ENCODE measurements at regions not wholly inside any gene's neighbourhood (a gene's known extent, or its start where the extent isn't known, plus 50 kb on each side); places are given as distances from the start of the nearest gene placed in this dataset.
"Not testable (repeated sequence)": the region's sequence is repeated elsewhere in the genome, so short reads cannot be mapped to it uniquely, and the experiment has no call there.

- TF ChIP-seq, protein P1, sequence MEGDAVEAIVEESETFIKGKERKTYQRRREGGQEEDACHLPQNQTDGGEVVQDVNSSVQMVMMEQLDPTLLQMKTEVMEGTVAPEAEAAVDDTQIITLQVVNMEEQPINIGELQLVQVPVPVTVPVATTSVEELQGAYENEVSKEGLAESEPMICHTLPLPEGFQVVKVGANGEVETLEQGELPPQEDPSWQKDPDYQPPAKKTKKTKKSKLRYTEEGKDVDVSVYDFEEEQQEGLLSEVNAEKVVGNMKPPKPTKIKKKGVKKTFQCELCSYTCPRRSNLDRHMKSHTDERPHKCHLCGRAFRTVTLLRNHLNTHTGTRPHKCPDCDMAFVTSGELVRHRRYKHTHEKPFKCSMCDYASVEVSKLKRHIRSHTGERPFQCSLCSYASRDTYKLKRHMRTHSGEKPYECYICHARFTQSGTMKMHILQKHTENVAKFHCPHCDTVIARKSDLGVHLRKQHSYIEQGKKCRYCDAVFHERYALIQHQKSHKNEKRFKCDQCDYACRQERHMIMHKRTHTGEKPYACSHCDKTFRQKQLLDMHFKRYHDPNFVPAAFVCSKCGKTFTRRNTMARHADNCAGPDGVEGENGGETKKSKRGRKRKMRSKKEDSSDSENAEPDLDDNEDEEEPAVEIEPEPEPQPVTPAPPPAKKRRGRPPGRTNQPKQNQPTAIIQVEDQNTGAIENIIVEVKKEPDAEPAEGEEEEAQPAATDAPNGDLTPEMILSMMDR (conservative IDR thresholded peaks at IDR 0.05; ENCODE audit: low read depth) = no peak
- ChIA-PET CTCF (interaction anchor here (0.6 kb wide), 1 partner anchor 10 kb away, joined by 4 read pairs; no protein-coding TSS in a partner anchor), POLR2A (ENCODE audit: low non-redundant PET) (no interaction called here)
- no peak for DNase-seq (ENCODE audit: low spot score)
- H3K27ac ChIP-seq = no peak overlapping the region
These were observed 137.4 kb upstream of the SATB1 start for GRCh38 chr3:18562364-18563154.

DNA sequence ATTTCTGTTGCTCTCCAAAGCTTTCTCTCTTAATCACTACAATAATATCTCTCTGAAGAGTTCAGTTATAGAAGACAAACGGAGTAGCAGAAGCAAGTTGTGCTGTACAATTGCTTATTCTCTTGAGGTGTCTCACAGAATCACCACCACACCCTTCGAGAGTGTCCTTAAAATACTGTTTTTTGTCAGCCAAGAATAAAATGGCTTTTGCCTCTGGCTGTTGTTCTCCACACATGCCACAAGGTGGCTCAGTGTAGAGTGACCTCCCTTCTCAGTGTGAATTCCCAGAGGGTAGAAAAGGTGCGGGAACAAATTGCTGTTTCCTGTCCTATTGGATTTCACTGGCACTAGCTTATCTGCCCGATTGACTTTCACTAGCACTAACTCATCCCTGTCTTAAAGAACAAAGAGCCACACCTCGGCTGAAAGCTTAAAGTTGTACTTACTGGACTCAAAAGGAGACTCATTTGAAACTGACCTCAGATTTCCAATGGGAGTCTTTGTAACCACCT lies 134.2 kb upstream of the SATB1 start:
- H3K27ac ChIP-seq = no peak overlapping the region
- TF ChIP-seq, protein P1 (conservative IDR thresholded peaks at IDR 0.05; ENCODE audit: low read depth) = peak; percentile 59
- POLR2A ChIA-PET (ENCODE audit: low non-redundant PET) = no interaction called here
- CTCF ChIA-PET = no interaction called here
- peak; percentile 1 for DNase-seq (ENCODE audit: low spot score)

GRCh38 chr3:18558507-18558906 lies 133.4 kb upstream of the SATB1 start:
- CTCF ChIA-PET = no interaction called here
- no peak overlapping the region for H3K27ac ChIP-seq
- TF ChIP-seq, protein P1 (conservative IDR thresholded peaks at IDR 0.05; ENCODE audit: low read depth) = no peak
- POLR2A ChIA-PET (ENCODE audit: low non-redundant PET) = no interaction called here
- no peak for DNase-seq (ENCODE audit: low spot score)

GRCh38 chr3:18557216-18557615 lies 132.1 kb upstream of the SATB1 start:
- TF ChIP-seq, protein P1 (conservative IDR thresholded peaks at IDR 0.05; ENCODE audit: low read depth) = no peak
- no peak for DNase-seq (ENCODE audit: low spot score)
- ChIA-PET POLR2A (ENCODE audit: low non-redundant PET) (no interaction called here), CTCF (no interaction called here)
- H3K27ac ChIP-seq = no peak overlapping the region

GRCh38 chr3:18556503-18557135 lies 131.5 kb upstream of the SATB1 start:
- CTCF ChIA-PET = no interaction called here
- no peak overlapping the region for H3K27ac ChIP-seq
- TF ChIP-seq, protein P1 (conservative IDR thresholded peaks at IDR 0.05; ENCODE audit: low read depth) = no peak
- POLR2A ChIA-PET (ENCODE audit: low non-redundant PET) = no interaction called here
- DNase-seq (ENCODE audit: low spot score) = no peak

DNA sequence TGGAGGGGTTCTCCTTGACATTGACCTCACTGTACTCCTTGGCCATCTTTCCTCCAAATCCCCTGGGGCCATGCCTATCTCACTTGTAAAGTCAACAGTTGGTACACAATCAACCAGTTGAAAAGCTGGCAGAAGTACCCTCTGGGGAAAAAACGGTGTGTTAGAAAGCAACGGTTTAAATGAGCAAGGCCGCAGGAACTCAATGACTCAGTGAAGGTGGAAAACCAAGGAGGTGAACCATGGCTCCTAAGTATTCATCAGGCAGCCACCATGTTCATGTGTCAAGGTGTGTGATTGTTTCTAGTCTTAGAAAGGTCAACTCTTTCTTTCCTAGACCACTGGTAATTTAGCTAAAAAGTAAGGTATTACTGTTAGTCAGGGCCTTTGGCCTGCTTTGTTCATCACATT lies 130.9 kb upstream of the SATB1 start:
- no peak overlapping the region for H3K27ac ChIP-seq
- CTCF ChIA-PET = no interaction called here
- POLR2A ChIA-PET (ENCODE audit: low non-redundant PET) = no interaction called here

GRCh38 chr3:18552579-18553105 lies 127.5 kb upstream of the SATB1 start:
- H3K27ac ChIP-seq; POLR2A ChIA-PET (ENCODE audit: low non-redundant PET); DNase-seq (ENCODE audit: low spot score): not testable (repeated sequence)
- CTCF ChIA-PET = interaction anchor here (0.5 to 0.6 kb wide), 3 partner anchors 10 to 252 kb away, joined by 3 to 7 read pairs (median 4); no protein-coding TSS in a partner anchor

More for the DNA sequence above, 130.9 kb upstream of the SATB1 start:
- DNase-seq (ENCODE audit: low spot score) = no peak
- TF ChIP-seq, protein P1 (conservative IDR thresholded peaks at IDR 0.05; ENCODE audit: low read depth) = no peak

Measured in RWPE1 (cell line).